ENCODE measurements at regions not wholly inside any gene's neighbourhood (a gene's known extent, or its start where the extent isn't known, plus 50 kb on each side); places are given as distances from the start of the nearest gene placed in this dataset.
A peak's percentile ranks its signal among the peaks of the same experiment; 100 is the strongest.

DNA sequence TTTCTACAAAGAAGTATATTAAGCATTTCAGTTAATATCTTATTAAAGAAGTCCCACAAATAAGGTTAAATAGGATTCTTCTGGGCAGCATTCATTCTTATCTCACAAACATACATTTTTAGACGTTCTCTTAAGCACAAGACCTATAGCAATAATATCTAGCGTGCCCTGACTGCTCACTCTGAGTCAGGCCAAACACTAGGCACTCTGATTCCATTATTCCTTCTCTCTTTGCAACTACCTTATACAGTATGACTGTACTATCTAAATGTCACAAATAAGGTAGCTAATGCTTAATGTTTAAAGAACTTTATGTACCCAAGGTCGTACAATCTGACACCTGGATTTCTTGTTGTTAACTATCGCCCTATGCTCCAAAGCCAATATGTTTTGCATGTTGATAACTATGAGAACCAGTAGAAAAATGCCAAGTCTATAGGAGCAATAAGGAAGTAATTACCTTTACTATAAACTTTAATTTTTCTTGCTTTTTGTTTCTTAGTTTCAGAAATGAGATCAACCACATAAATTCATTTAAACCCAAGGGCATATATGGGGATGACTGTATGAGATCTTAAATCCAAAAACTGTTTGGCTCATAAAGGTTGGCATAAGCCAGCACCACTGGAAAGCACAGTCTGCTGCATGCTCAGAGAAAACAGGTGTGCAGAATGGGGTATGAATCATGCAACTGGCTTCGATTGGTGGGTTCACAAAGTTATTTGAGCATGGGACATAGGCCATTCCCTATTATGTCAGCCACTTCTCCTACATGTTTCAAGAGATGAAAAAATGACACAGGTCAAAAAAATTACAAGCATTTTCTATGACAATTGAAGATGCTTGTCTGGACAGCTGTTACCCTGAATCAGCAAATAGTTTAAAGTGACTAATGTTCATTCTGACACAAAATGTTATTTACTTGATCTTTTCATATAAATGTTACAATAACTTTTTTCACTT is 352.0 kb downstream of the IRS1 start:
- no peaks in the 10 kb centered on the region for H3K27me3 Mint-ChIP-seq (ENCODE audit: unreplicated experiment)
- H3K4me3 Mint-ChIP-seq (ENCODE audit: unreplicated experiment), result no peak overlapping the region
- no peak for TF ChIP-seq CTCF (IDR thresholded peaks at IDR 0.05)
- H3K9me3 Mint-ChIP-seq (ENCODE audit: unreplicated experiment), result peaks cover 11% of the 10 kb centered on the region
- peak overlapping the region; percentile 34 for H3K27ac Mint-ChIP-seq (ENCODE audit: unreplicated experiment)
- H3K36me3 Mint-ChIP-seq (ENCODE audit: unreplicated experiment), result peaks cover 5% of the 10 kb centered on the region
- DNase-seq (ENCODE audit: extremely low spot score, unreplicated experiment), result no peak
- H3K4me1 Mint-ChIP-seq (ENCODE audit: unreplicated experiment), result peaks cover 35% of the 10 kb centered on the region

GRCh38 chr2:226446406-226447001 is 353.1 kb downstream of the IRS1 start:
- peak overlapping the region; percentile 64 for H3K27ac Mint-ChIP-seq (ENCODE audit: unreplicated experiment)
- H3K4me1 Mint-ChIP-seq (ENCODE audit: unreplicated experiment), result peaks cover 37% of the 10 kb centered on the region
- H3K36me3 Mint-ChIP-seq (ENCODE audit: unreplicated experiment), result no peaks in the 10 kb centered on the region
- TF ChIP-seq CTCF (IDR thresholded peaks at IDR 0.05), result no peak
- H3K9me3 Mint-ChIP-seq (ENCODE audit: unreplicated experiment), result peaks cover 10% of the 10 kb centered on the region
- no peaks in the 10 kb centered on the region for H3K27me3 Mint-ChIP-seq (ENCODE audit: unreplicated experiment)
- no peak overlapping the region for H3K4me3 Mint-ChIP-seq (ENCODE audit: unreplicated experiment)
- no peak for DNase-seq (ENCODE audit: extremely low spot score, unreplicated experiment)

- DNase-seq (ENCODE audit: extremely low spot score, unreplicated experiment), result no peak
- TF ChIP-seq CTCF (IDR thresholded peaks at IDR 0.05), result no peak
- H3K4me3 Mint-ChIP-seq (ENCODE audit: unreplicated experiment), result no peak overlapping the region
- H3K9me3 Mint-ChIP-seq (ENCODE audit: unreplicated experiment), result peaks cover 3% of the 10 kb centered on the region
- H3K4me1 Mint-ChIP-seq (ENCODE audit: unreplicated experiment), result peaks cover 37% of the 10 kb centered on the region
- no peaks in the 10 kb centered on the region for H3K27me3 Mint-ChIP-seq (ENCODE audit: unreplicated experiment)
- H3K36me3 Mint-ChIP-seq (ENCODE audit: unreplicated experiment), result no peaks in the 10 kb centered on the region
- H3K27ac Mint-ChIP-seq (ENCODE audit: unreplicated experiment), result no peak overlapping the region
Observed at GRCh38 chr2:226445216-226445861, 354.3 kb downstream of the IRS1 start.

DNA sequence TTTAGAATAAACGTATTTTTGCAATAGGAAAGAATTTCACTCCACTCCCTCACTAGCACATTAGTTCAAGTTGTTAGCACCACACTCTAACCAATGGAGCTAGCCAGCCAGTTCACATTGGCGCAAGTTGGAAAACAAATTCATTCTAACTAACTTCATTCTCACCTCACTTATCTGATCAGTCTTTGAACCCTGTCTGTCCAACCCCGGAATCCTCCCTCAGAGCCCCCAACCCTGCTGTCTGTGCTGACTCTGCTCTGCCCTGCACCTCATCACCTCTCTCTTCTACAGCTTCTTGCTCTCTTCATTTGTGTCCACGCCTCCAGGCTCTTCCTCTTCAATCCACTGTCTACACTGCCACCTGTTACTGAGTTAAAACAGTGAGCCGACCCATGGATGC is 356.5 kb downstream of the IRS1 start:
- no peaks in the 10 kb centered on the region for H3K27me3 Mint-ChIP-seq (ENCODE audit: unreplicated experiment)
- TF ChIP-seq CTCF (IDR thresholded peaks at IDR 0.05), result no peak

More for the DNA sequence above, 356.5 kb downstream of the IRS1 start:
- Mint-ChIP-seq H3K4me3 (ENCODE audit: unreplicated experiment) (no peak overlapping the region), H3K36me3 (ENCODE audit: unreplicated experiment) (no peaks in the 10 kb centered on the region), H3K27ac (ENCODE audit: unreplicated experiment) (no peak overlapping the region), H3K9me3 (ENCODE audit: unreplicated experiment) (no peaks in the 10 kb centered on the region), H3K4me1 (ENCODE audit: unreplicated experiment) (peaks cover 38% of the 10 kb centered on the region)
- no peak for DNase-seq (ENCODE audit: extremely low spot score, unreplicated experiment)

Data from osteocyte (in vitro differentiated cells).